Uterus (tissue), 3 donors: ENCODE measurements at regions not wholly inside any gene's neighbourhood (a gene's known extent, or its start where the extent isn't known, plus 50 kb on each side); places are given as distances from the start of the nearest gene placed in this dataset.

Source experiments
- DNase-seq, 2 donors: peaks; one replicate each; pipeline ENCODE4 v3.0.0-alpha.2; 2019 to 2020
- H3K27ac ChIP-seq, 2 donors: fragments of 200-600 bp; sonication (generic); 1 replicate in 1 of 2; 2 replicates in 1 of 2; pipeline ENCODE4 v1.5.1; 2016 to 2018
- H3K27me3 ChIP-seq, 2 donors: fragments of 200-600 bp; sonication (generic); one replicate each; pipeline ENCODE4 v1.5.1; 2018 to 2019; ENCODE audit warnings: control low read depth in 1 of 2
- H3K36me3 ChIP-seq, 2 donors: fragments of 200-600 bp; sonication (generic); one replicate each; pipeline ENCODE4 v1.5.1; 2019; ENCODE audit warnings: control low read depth in 1 of 2
- H3K4me1 ChIP-seq, 2 donors: fragments of 200-600 bp; sonication (generic); one replicate each; pipeline ENCODE4 v1.5.1; 2018 to 2019; ENCODE audit warnings: control low read depth in 1 of 2
- H3K4me3 ChIP-seq, 2 donors: fragments of 200-600 bp; sonication (generic); 1 replicate in 1 of 2; 2 replicates in 1 of 2; pipeline ENCODE4 v1.5.1; 2018 to 2019; ENCODE audit warnings: mild to moderate bottlenecking in 1 of 2
- H3K9me3 ChIP-seq, 2 donors: fragments of 200-600 bp; sonication (generic); one replicate each; pipeline ENCODE4 v1.5.1; 2019; ENCODE audit warnings: control low read depth in 1 of 2
- POLR2A ChIP-seq, 2 donors: fragments of 450-650 bp; IDR thresholded peaks; one replicate each; pipeline ENCODE4 v1.6.1; 2016; ENCODE audit warnings: antibody characterized with exemption in 2 of 2, mild to moderate bottlenecking in 1 of 2, moderate library complexity in 1 of 2
- intact Hi-C: fragments of 100-400 bp; cut with DNase I; formaldehyde crosslinking; loops from one replicate; pipeline ENCODE4 v1.15.1; 2023; ENCODE audit warnings: low total_unique reads
- TF ChIP-seq, protein P1 (sequence below), 4 experiments: fragments of 200-600 bp in 2 of 4; fragments of 450-650 bp in 2 of 4; sonication (generic) in 2 of 4; IDR thresholded peaks; one replicate each; pipeline ENCODE4 v1.5.1; 2016 to 2019; ENCODE audit warnings: antibody characterized with exemption in 4 of 4, mild to moderate bottlenecking in 2 of 4, moderate library complexity in 1 of 4
- donor health status: DM: yes; HTN: yes; CAD: no.

GRCh38 chr13:34166406-34166805 lies 348.5 kb downstream of the RFC3 start:
- Histone ChIP-seq H3K9me3 (no peaks in the 10 kb centered on the region), H3K4me1 (peaks cover 3 to 12% of the 10 kb centered on the region in 2 donors), H3K36me3 (no peaks in the 10 kb centered on the region), H3K4me3 (no peak overlapping the region), H3K27me3 (no peaks in the 10 kb centered on the region), H3K27ac (no peak overlapping the region)
- intact Hi-C loops: no loop called here
- TF ChIP-seq, protein P1, sequence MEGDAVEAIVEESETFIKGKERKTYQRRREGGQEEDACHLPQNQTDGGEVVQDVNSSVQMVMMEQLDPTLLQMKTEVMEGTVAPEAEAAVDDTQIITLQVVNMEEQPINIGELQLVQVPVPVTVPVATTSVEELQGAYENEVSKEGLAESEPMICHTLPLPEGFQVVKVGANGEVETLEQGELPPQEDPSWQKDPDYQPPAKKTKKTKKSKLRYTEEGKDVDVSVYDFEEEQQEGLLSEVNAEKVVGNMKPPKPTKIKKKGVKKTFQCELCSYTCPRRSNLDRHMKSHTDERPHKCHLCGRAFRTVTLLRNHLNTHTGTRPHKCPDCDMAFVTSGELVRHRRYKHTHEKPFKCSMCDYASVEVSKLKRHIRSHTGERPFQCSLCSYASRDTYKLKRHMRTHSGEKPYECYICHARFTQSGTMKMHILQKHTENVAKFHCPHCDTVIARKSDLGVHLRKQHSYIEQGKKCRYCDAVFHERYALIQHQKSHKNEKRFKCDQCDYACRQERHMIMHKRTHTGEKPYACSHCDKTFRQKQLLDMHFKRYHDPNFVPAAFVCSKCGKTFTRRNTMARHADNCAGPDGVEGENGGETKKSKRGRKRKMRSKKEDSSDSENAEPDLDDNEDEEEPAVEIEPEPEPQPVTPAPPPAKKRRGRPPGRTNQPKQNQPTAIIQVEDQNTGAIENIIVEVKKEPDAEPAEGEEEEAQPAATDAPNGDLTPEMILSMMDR (IDR thresholded peaks at IDR 0.05): no peak
- no peak for TF ChIP-seq POLR2A (IDR thresholded peaks at IDR 0.05)
- no peak for DNase-seq

DNA sequence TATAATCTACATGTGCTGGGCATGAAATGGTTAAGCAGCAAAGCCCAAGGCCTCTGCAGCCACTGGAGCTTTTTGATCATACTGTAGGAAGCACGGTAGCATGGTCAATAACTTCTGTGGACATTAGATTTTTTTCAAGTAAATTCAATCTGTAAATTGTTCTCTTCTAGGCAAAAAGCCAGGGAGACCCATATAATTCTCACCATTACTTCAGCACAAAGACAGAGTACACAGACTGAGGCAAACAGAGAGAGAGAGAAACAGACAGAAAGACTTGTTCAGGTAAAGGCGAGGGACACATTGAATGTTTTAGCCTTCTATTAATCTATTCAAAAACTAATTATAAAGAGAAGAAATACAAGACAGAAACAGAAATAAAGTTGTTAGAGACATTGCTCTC lies 349.4 kb downstream of the RFC3 start:
- no peak for DNase-seq
- TF ChIP-seq, protein P1 (IDR thresholded peaks at IDR 0.05): no peak
- TF ChIP-seq POLR2A (IDR thresholded peaks at IDR 0.05): no peak
- Histone ChIP-seq H3K27ac (no peak overlapping the region), H3K4me3 (no peak overlapping the region), H3K4me1 (peaks cover 0 to 6% of the 10 kb centered on the region in 2 donors), H3K9me3 (no peaks in the 10 kb centered on the region), H3K36me3 (no peaks in the 10 kb centered on the region), H3K27me3 (no peaks in the 10 kb centered on the region)
- intact Hi-C loops: no loop called here

GRCh38 chr13:34172048-34172447 lies 354.1 kb downstream of the RFC3 start:
- H3K27me3 ChIP-seq: no peaks in the 10 kb centered on the region
- TF ChIP-seq POLR2A (IDR thresholded peaks at IDR 0.05): no peak
- TF ChIP-seq, protein P1 (IDR thresholded peaks at IDR 0.05): no peak
- H3K27ac ChIP-seq: no peak overlapping the region
- no peaks in the 10 kb centered on the region for H3K36me3 ChIP-seq
- no peak overlapping the region for H3K4me3 ChIP-seq
- H3K4me1 ChIP-seq: no peaks in the 10 kb centered on the region
- H3K9me3 ChIP-seq: no peaks in the 10 kb centered on the region
- DNase-seq: no peak
- intact Hi-C loops: no loop called here

DNA sequence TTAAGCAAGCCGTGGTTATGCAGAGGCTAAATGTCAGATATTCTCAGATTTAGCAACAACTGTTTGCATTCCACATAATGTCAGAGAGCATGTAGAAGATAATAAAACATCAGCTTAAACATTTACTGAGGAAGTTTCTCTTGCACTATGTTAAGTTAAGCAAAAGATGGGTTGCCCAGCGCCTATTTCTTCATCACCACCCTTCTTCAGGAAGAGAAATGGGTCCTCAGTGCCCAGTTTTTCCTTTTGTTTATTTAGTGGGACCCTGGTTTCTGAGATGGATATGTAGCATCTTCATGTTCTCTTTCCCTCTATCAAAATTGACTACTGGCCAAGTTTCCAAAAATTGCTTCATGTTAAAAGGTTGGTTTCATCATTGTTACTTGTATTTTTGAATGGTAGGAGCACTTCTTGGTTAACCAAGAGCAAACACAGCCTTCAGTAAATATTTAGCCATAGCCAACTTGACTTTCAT lies 356.8 kb downstream of the RFC3 start:
- DNase-seq: no peak
- H3K27ac ChIP-seq: peak overlapping the region in 1 of 2 donors; percentile 34
- no peaks in the 10 kb centered on the region for H3K4me1 ChIP-seq
- H3K36me3 ChIP-seq: no peaks in the 10 kb centered on the region
- H3K27me3 ChIP-seq: no peaks in the 10 kb centered on the region
- H3K4me3 ChIP-seq: no peak overlapping the region
- TF ChIP-seq, protein P1 (IDR thresholded peaks at IDR 0.05): no peak
- TF ChIP-seq POLR2A (IDR thresholded peaks at IDR 0.05): no peak
- intact Hi-C loops: no loop called here
- H3K9me3 ChIP-seq: no peaks in the 10 kb centered on the region

DNA sequence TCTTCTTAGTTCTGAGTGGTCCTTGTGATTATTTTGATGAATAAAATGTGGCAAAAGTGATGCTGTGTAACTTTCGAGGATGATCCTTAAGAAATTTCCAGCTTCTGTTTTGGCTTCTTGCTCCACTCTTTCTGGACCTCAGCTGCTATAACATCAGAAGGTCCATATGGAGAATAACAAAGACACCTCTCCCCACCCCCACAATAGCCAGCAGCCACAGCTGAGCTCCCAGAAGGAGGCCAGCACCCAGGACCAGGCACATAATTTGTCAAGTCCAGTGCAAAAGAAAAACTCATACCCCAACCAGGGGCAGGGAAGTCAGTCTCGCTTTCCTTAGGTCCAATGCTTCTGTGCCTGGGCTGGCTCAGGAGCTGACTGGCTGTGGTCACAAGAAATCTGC lies 357.6 kb downstream of the RFC3 start:
- Histone ChIP-seq H3K27ac (no peak overlapping the region), H3K27me3 (no peaks in the 10 kb centered on the region), H3K4me3 (no peak overlapping the region), H3K36me3 (no peaks in the 10 kb centered on the region), H3K4me1 (no peaks in the 10 kb centered on the region), H3K9me3 (no peaks in the 10 kb centered on the region)
- no peak for DNase-seq
- TF ChIP-seq, protein P1 (IDR thresholded peaks at IDR 0.05): no peak
- TF ChIP-seq POLR2A (IDR thresholded peaks at IDR 0.05): no peak
- intact Hi-C loops: no loop called here
